Caki2 (cell line): ENCODE measurements at regions not wholly inside any gene's neighbourhood (a gene's known extent, or its start where the extent isn't known, plus 50 kb on each side); places are given as distances from the start of the nearest gene placed in this dataset.
"Not testable (repeated sequence)": the region's sequence is repeated elsewhere in the genome, so short reads cannot be mapped to it uniquely, and the experiment has no call there.

Source experiments
- DNase-seq: peaks from one replicate; pipeline ENCODE4 v3.0.0-alpha.2; 2015; ENCODE audit warnings: low read depth
- in situ Hi-C: cut with HindIII; loops from 2 replicates; pipeline ENCODE4 v1.10.0; 2016; ENCODE audit warnings: low sequenced_read_pairs, low pct_unique_long_range_greater_than_20kb, mixed read lengths

DNA sequence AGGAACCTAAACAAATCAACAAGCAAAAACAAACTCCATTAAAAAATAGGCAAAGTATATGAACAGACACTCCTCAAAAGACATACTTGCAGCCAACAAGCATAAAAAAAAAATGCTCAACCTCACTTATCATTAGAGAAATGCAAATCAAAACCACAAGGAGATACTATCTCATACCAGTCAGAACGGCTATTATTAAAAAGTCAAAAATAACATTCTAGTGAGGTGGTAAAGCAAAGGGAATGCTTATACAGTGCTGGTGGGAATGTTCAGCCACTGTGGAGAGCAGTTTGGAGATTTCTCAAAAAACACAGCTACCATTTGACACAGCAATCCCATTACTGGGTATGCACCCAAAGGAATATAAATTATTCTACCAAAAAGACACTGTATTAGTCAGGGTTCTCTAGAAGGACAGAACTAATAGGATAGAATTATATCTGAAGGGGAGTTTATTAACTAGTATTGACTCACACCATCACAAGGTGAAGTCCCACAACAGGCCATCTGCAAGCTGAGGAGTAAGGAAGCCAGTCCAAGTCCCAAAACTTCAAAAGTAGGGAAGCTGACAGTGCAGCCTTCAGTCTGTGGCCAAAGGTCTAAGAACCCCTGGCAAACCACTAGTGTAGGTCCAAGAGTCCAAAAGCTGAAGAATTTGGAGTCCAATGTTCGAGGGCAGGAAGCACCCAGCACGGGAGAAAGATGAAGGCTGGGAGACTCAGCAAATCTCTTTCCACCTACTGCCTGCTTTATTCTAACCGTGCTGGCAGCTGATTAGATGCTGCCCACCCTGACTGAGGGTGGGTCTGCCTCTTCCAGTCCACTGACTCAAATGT, 101.6 kb upstream of the KRAS start:
- in situ Hi-C loops: no loop called here
- peak; percentile 62 for DNase-seq

DNA sequence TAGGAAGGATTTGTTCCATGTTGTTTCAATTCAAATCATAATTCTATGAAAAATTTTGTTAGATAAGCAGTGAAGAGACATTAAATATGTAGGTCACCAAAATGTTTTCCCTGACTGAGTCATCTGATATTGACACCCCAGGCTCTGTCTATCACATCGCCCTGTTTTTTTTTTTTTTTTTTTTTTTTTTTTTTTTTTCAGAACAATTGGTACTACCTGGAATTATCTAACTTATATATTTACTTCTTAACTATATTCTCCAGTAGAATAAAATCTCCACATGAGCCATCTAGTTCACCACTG, 97.8 kb upstream of the KRAS start:
- in situ Hi-C loops: no loop called here
- DNase-seq: no peak

DNA sequence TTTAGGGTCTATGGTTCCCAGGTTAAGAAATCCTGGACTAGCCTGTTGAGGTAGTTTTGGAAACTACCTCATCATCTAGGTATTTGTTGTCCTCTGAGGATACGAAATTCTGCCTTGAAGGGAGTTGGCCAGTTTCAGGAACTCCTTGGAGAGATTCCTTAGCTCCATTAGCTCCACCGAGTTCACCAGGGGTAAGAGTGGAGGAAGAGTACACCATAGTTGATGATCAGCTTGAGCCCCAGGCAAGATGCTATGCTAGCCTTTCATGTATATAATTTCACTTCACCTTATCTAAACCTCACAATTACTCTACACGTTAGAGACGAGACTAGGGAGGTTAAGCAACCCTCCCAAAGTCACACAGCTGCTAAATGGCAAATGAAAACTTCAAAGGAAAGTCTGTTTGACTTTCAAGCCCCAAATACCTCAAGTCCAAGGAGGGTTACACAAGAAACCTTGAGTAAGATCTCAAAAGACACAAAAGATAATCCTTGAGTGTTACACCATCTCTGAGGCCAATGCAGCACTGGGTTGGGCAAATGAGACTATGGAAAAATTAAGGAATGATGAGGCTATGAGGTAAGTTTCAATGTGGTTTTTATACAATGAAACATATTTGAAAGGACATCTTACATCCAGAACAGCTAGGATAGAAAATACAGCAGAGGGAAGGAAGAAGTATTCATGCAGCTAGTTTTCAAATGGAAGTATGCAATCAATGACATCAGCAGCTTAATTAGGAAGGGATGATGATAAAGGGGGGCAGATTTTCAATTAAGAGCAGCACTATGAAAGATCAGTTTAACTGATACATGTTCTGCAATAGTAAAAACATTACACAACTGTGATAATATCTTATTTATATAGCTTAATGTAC, 97.2 kb upstream of the KRAS start:
- DNase-seq: no peak
- in situ Hi-C loops: no loop called here

DNA sequence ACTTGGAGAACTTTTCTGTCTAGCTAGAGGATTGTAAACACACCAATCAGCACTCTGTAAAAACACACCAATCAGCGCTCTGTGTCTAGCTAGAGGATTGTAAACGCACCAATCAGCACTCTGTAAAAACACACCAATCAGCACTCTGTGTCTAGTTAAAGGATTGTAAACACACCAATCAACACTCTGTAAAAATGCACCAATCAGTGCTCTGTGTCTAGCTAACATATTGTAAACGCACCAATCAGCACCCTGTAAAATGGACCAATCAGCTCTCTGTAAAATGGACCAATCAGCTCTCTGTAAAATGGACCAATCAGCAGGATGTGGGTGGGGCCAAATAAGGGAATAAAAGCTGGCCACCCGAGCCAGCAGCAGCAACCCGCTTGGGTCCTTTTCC, 91.1 kb upstream of the KRAS start:
- in situ Hi-C loops, DNase-seq: not testable (repeated sequence)

DNA sequence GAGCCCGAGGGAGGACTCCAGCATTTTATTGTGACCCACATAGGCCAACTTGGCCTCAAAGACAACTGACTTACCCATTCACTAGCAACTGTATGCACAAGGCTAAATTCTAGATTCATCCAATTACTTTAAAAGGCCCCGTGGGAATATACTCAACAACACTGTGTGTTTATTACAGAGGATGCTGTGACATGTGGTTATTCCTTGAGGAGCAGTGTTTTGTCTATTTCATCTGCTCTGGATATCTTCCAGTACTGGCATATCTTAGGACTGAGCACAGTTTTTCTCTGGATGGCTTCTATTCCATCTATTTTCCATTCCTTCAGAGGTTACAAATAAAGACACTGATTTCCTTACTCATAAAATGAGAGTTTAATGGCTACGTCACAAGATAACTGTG, 87.2 kb upstream of the KRAS start:
- no peak for DNase-seq
- in situ Hi-C loops: no loop called here

DNA sequence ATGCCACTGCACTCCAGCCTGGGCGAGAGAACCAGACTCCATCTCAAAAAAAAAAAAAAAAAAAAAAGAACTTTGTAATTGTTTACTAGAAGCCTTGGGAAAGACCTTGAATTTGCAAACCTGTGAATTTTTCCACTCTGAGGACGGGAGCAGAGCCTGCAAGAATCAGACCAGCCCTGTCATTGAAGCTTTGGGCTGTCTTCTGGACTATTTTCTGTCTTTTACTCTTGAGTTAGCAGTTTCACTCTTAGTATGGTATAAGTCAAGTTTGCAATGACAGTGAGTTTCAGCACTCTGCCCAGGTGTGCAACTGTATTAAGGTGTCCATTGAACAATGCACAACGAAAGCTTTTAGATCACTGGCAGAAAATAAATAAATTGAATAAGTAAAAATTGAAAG, 81.4 kb upstream of the KRAS start:
- in situ Hi-C loops: no loop called here
- DNase-seq: no peak

DNA sequence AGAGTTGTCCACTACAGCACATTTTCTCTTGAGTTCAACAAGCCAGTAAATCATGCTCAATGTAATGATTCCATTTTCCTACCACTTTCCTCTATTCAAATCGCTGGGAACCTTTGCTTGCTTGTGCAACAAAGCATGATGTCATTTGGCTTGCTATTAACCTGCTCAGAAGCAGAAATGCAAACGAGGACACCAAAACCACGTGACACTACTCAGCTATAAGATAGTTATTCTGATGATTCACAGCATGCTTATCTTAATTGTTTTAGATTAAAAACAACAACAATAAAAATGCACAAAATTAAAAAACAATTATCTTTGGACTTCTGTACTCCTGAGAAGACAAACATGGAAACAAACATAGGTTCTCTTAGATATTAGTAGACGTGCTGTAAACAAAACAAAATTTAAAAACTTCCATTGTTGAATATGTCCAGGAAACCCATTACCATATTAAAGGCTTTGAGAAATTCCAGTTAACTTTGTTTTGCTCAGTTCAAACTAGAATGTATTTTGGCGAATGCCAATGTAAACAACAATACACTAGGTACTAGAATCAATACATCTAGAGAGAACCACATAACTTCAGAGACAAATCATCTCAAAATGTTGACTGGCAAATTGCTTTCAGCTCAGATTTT, 77.5 kb upstream of the KRAS start:
- DNase-seq: peak; percentile 61
- in situ Hi-C loops: no loop called here

DNA sequence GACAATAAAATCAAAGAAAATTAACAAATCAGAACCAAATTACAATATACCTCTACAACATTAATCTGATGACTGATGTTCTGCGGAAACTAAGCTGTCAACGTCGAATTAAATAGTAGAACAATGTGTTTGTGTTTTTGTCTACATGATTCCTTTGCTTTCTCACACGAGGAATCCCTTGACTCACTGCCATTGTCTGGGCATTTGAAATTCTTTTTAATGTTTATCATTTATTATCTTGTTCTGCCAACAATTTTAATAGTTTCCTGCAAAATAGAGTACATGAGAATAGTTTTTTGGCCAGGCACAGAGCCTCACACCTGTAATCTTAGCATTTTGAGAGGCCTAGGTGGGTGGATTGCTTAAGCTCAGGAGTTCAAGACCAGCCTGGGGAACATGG, 76.6 kb upstream of the KRAS start:
- DNase-seq: no peak

DNA sequence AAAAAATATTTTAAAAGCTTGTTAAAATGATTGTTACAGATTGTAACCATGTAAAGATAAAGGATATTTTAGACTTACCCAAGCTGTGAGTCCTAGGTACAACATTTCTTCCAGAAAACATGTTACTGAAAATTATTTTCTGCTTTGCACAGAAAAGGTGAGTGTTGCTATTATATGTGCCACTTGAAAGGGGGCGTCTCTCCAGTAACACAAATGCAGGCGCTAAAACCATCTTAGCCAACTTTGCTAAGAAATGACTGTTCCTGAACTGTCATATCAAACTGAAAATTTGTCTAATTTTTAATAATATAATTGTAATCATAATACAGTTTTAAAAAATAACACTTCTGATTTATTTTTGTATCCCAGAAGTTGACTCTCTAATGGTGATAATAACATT, 75.6 kb upstream of the KRAS start:
- DNase-seq: no peak
- in situ Hi-C loops: no loop called here

More for the DNA sequence above, 76.6 kb upstream of the KRAS start:
- in situ Hi-C loops: no loop called here

DNA sequence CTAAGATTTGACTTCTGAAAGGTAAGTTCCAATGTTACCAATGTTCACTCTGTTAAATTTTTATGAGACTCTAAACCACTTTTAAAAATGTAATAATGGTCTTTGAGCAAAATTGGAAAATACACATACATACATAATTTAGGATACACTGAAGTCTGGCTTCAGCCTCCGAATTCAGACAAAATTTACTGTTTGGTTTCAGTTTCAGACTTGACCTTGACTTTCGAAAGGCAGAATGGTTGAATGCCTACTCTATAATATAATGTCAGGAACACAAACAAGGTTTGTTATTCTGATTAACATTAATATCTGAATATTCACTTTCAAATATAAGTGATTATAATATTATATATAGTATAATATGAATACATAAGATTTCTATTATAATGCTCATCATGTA, 74.1 kb upstream of the KRAS start:
- no peak for DNase-seq

DNA sequence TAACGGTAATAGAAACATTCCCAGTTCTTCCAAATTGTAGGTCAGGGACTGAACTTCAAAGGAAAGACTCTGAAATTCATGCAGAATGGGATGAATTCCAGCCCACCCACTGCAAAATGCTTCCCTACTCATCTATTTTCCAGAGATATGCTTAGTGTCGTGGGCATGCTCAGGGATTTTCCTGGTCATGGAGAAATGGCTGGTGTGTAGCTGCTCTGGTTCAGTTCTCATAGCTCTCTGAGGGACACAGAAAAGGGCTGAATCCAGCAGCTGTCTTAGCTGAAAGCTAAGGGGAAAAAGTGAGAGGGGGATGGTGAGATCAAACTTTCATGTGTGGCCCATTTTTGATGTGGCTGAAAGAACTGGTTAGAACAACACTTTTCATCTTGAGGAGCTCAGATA, 72.9 kb upstream of the KRAS start:
- in situ Hi-C loops: no loop called here
- DNase-seq: no peak

More for the DNA sequence above, 74.1 kb upstream of the KRAS start:
- in situ Hi-C loops: no loop called here

DNA sequence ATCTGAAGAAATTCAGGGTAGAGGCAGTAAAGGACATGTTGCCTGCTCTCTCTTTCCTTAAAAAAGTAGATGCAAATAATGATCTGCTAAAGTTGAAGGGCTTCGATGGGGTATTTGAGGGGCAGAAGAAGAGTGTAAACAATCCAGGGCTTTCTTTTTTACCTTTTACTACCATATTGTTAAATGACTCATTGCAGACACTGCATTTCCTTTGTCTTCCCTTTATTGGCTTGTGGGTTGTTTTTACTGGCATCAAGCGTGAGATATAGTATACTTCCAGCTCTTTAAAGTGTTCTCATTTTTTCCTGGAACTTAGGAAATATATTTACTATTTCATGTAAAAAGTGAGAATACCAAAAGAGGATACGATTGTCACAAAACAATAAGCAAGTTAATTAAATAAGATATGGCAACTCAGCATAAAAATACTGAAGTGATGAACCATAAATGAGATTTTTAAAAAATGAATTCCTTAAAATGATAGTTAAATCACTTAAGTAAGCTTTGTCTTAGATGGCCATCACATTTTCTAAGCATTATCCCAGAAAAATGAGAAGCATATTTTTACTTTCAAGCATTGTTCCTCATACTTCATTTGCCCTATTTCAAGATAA, 72.3 kb upstream of the KRAS start:
- DNase-seq: no peak

DNA sequence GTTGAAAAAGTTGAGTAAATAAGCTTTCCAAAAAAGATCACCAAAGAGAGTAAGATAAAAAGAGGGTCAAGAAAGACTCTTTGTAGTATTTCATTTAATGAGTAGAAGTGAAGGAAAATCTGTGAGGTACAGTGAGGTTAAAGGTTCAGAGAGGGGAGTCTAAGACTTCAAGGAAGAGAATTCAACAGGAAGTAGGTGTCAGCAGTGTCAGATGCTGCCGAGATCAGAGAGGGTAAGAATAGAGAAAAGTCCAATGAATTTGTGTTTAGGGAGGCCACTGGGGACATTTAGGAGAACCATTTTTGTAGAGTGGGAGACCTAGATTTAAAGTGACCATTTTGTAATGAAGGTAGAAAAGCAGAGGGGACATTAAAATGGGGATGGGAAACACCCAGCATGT, 71.6 kb upstream of the KRAS start:
- in situ Hi-C loops: no loop called here

More for the DNA sequence above, 72.3 kb upstream of the KRAS start:
- in situ Hi-C loops: no loop called here

DNA sequence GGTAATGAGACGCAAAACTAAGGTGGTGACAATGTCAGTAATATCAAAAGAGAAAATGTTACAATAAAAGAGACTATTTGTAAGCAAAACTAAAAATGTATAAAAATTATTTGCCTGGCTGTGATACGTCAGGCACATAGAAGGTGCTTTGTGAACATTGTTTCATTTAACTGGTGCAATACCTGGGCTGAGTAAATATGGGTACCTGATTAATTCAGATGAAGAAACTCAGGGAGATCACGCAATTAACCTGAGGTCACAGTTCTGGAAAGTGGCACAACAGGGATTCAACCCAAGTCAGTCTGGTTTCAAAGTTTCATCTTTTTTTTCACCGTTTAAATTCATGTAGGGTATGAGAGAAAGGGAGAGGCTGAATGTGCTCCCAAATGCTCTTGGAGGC, 71.0 kb upstream of the KRAS start:
- no peak for DNase-seq
- in situ Hi-C loops: no loop called here

More for the DNA sequence above, 71.6 kb upstream of the KRAS start:
- DNase-seq: no peak

DNA sequence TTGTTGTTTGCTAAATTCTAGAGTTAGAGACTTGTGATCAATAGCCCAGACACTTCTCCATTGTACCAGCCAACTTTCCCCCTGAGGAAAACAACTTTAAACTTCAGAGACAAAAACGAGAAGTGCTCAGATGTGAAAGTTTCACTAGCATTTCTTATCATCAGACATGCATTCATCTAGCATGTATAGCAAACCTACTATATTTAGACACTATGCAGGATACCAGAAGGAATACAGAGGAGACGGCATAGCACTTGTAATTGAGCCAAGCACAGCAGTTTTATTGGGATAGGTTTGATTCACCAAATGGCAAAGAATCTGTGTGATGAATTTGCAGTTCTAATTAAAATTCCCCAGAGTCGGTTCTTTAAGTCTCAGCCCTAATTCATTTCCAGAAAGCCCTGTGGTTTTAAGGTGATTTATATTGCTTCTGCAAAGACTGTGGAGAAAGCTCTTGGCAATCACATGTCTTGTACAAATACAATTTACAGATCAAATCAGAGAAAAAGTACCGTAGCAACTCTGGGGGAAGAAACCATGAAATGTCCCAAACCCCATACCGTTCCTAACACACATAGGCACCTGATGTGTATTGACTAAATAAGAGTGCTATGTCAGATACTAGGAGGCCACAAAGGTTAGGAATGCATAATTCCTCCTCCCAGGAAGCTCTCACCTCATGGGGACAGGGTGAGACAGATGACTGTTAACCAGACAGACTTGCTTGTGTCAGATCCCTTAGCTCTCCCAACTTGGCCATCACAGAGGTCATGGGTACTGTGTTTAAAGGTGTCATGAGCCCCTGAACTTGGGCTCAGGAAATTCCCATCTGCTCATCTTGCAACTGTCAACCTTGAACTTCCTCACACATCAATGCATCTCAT, 69.6 kb upstream of the KRAS start:
- DNase-seq: no peak
- in situ Hi-C loops: no loop called here

DNA sequence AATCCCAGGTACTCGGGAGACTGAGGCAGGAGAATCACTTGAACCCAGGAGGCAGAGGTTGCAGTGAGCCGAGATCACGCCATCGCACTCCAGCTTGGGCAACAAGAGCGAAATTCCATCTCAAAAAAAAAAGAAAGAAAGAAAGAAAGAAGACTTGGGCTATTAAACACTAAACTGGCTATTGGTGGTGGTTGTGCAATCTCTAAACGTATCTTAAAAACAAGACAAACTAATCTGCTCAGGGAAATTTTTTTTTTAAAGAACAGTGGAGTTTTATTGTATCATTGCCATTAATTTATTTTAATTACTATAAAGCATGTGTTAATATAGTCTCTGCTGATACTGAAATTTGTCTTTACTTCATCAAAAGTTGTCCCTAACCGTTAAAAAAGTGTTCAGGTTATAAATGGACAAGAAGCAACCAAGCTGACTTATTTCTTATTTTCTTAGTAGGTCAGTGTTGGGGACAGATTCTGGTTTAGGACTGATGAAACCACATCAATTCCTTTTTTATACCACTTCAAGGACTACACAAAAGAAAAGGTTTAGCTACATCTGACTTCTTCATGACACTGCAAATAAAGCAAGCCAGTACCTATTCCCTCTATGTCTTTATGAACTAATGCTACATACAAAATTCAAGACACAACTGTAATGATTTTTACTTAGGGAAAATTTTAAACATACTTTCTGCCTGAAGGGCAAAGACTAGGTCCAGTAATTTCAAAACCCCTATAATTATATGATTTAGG, 68.7 kb upstream of the KRAS start:
- DNase-seq: no peak
- in situ Hi-C loops: no loop called here

DNA sequence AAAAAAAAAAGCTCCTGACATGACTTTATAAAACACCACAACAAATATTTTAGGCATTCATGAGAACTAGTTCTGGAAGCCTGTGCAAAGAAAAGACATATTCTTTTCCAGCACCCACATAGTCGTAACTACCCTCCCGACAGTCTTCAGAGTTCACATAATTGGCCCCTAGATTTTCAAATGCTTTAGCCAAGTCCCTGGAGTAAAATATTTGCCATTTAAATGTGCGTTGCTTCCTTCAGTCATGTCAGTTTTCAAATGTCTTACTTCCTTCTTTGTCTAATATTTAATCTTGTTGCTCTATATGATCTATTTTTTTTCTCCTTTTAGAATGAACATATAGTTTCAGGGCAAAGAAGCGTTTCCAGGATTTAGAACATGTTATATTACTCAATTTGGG, 66.8 kb upstream of the KRAS start:
- DNase-seq: no peak
- in situ Hi-C loops: no loop called here
